SIG-M5 (cell line): ENCODE measurements at regions not wholly inside any gene's neighbourhood (a gene's known extent, or its start where the extent isn't known, plus 50 kb on each side); places are given as distances from the start of the nearest gene placed in this dataset.
"Not testable (repeated sequence)": the region's sequence is repeated elsewhere in the genome, so short reads cannot be mapped to it uniquely, and the experiment has no call there.

Source experiments
- DNase-seq: peaks from one replicate; lab custom pipeline; 2025; lab: John Stamatoyannopoulos, UW

DNA sequence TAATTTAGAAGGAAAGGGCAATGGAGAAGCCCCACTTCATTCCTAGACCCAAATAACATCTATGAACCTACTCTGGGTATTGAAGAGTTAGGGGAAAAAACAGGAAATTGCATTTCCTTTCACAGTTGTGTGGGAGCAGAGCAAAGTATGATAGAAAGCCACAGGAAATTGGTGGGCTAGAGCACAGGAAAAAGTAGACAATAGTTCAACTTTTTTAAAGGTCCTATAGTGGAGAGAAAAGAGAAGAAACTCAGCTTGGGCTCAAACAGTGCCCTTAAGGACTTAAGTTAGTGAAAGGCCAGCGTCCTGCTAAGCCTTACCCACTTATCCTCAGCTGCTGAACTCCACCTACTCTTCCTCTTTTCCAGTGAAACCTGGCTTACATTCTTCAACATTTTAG is 258.1 kb downstream of the DPY19L2 start:
- no peak for DNase-seq

DNA sequence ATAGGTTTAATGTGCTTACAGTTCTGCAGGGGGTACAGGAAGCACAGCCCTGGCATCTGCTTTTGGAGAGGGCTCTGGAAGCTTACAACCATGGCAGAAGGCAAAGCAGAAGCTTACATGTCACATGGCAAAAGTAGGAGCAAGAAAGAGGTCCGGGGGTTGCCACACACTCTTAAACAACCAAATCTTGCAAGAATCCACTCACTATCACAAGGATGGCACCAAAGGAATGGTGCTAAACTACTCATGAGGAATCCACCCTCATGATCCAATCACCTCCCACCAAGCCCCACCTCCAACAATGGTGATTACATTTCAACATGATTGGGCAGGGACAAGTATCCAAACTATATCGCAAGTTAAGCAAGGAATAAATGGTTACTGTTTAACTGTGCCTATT is 255.8 kb upstream of the AVPR1A start:
- no peak for DNase-seq

DNA sequence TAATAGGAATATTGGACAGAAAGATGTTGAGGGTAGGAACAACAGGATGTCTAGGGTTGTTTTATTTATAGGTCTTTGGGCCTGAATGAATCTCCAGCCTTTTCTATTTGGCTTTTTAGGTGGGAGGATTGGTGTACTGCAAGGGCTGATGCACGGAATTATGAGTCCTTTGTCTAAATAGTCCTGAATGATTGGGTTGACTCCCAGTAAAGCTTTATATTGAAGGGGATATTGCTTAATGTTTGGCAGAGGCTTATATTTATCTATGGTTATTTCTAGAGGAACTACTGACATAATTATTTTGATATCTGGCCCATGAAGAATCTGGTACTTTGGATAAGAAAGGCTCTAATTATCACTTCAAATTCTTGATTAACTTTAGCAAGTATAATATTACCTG is 253.6 kb upstream of the AVPR1A start:
- DNase-seq = no peak

DNA sequence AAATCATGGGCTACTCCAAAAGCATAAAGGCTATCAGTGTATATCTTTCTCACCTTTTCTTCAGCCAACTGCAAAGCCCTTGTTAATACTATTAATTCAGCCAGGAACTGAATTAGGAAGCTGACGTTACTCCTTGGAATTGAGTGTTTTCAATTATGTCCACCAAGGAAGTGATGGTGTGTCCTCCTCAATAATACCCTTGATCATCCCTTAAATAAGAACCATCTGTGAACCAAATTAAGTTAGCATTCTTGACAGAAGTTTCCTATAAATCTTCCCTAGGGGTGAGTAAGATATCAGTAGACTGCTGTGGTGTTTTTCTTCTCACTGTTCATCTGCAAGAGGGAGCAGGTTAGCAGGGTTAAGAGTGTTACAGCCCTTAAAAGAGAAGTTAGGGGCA is 252.3 kb upstream of the AVPR1A start:
- DNase-seq = no peak

DNA sequence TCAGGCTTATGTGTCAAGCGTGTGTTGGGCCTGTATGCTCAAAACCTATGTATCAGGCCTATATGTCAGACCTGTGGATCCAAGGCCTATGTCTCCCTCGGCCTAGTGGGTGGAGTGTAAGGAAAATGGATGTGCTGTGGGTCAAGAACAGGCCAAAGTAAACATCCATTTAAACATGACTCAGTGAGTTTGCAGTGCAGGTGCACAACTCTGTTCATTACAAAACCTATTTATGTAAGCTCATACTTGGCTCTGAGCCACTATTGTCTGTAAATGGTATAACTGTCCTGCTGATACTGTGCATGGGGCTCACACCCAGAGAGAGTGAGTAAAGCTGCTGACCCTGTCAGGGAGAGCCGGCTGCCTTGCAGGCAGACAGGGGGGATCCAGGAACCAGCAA is 249.7 kb upstream of the AVPR1A start:
- no peak for DNase-seq

DNA sequence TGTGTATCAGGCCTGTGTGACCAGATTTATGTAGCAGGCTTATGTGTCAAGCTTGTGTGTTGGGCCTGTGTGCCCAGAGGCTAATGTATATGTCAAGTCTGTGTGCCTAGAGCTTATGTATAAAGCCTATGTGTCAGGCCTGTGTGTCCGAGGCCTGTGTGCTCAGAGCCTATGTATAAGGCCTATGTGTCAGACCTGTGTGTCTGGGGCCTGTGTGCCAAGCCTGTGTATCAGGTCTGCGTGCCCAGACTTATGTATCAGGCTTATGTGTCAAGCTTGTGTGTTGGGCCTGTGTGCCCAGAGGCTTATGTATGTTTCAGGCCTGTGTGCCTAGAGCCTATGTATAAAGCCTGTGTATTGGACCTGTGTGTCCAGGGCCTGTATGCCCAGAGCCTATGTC is 249.3 kb upstream of the AVPR1A start:
- DNase-seq = no peak

DNA sequence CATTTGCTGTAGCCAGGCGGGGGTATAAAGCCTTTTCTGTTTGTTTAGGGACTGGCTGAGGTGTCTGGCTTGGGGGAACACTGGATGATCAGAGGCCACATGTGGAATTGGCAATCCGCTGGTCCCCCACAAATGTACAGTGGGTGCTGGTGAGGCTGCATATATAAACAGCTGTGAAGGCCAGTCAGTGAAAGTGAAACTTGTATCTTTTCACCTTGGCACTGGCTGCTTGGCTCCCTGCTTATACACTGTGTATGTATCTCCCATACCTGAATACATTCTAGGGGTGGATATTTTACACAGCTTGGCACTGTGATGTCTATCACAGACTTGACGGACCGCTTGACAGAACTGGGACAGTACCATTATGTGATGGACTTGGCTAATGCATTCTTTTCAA is 246.8 kb upstream of the AVPR1A start:
- no peak for DNase-seq

DNA sequence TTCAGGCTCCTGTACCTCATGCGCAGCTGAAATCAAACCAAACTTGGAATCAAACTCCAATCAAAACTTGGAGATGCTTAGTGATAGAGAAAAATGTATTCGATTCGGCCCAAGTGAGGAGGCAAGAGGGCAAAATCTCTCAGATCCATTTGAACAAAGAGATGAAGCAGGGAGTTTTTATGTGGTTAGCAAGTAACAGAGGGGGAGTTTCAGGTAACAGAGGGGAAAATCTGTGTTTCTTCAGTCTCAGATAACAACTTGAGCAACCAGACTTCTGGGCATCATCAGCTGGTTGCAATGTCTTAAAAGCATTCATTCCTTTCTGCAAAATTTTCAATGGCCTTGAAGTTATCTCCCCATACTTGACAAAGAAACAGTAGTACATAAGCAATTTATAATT is 245.1 kb upstream of the AVPR1A start:
- no peak for DNase-seq

DNA sequence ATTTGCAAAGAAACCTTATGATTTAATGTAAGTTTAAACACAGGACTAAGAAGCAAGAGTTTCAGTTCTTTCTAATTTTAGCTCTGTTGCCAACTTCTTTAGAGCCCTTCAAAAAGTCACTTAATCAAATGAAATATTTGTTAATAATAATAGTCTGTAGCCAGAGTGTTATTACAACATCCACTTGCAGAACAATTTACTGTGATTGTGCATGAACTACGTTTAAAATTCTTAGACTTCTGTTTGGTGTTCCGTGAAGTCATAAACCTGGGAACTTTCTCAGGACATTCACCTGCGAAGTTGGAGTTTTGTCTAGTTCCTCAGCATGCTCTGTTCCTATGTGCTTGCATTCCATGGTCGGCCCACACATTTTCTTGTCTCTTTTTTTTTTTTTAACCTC is 244.0 kb upstream of the AVPR1A start:
- DNase-seq = no peak

DNA sequence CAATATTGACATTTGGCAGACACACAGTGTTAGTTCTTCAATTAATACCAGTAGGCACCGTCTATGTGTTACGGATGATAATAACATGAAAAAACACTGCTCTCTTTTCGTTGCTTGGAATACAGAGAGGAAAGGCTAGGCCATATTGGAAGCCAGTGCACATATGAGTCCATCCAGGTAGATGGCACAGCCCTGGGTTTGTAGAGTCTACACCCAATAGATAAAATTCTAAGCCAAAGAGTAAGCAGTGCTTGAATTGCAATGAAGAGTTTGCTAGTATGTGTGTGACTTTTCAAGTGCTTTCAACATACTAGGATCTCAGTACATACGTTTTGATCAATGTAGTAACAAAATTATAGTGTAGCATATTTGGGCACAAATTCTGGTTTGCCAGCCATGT is 243.3 kb upstream of the AVPR1A start:
- DNase-seq = no peak

DNA sequence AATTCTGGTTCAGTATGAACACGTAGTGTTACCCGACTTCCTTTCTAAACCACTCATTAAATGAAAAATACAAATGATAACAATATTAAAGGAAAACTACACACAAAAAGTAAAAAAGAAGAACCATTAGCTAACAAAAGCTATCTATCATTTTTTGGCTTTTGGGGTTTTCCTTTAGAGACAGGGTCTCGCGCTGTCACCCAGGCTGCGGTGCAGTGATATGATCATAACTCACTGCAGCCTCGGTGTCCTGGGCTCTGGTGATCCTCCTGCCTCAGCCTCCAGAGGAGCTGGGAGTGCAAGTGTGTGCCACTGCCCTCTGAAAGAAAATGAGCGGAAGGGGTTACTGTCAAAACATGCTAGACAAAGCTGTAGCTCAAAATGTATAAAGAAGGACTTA is 238.2 kb upstream of the AVPR1A start:
- DNase-seq = no peak

DNA sequence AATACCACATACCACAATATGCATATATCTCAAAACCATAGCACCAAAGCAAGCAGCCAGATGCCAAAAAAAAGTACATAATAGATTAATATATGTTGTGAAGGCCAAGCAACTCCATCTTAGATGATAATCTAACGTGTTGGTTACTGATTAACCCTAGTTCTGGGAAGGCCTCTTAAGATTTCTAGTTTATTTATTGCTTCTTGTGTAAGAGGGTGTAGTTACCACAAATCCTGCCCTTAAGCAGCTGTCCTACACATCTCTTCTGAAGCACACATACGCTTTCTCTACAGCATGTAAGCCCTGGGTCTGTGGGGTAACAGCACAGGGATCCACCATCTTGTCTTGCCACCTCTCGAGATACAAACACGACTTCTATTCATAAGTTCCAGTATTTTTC is 236.8 kb upstream of the AVPR1A start:
- no peak for DNase-seq

DNA sequence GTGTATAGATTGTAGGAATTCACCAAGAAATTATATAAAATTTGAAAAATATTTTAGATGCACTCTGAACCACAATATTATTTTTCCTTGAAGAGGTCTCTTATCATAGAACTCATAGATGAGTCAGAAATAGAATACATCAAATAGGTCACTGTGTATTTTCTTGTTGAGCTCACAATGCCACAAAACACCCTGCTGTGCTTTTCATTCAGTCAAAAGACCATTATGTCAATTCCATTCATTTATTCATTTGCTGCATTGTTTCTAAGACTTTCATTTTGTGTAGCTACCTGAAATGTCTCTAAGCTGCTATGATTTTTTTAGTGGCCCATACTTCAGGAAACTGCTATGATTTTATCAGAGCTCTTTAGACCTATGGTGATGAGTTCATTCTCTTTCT is 231.9 kb upstream of the AVPR1A start:
- DNase-seq = no peak

DNA sequence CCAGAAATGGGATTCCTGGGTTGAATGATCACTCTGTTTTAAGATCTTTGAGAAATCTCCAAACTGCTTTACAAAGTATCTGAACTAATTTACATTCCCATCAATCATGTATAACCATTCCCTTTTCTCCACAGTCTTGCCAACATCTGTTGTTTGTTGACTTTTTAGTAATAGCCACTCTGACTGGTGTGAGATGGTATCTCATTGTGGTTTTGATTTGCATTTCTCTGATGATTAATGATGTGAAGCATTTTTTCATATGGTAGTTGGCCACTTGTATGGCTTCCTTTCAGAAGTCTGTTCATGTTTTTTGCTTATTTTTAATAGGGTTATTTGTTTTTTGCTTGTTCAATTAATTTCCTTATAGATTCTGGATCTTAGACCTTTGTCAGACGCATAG is 211.8 kb upstream of the AVPR1A start:
- no peak for DNase-seq

DNA sequence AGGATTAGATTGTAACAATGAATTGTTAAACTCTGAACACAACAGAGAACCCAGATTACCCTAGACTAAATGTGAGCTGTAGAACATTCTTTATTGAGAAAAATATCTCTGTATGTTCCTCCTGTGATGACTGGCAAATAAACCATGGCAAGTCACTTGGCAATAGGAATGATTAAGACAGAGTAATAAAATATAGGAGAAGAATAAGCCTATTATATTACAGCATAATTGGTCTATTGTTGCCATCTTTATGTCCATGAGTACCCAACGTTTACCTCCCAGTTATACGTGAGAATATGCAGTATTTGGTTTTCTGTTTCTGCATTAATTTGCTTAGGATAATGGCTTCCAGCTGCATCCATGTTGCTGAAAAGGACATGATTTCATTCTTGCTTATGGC is 211.2 kb upstream of the AVPR1A start:
- no peak for DNase-seq

DNA sequence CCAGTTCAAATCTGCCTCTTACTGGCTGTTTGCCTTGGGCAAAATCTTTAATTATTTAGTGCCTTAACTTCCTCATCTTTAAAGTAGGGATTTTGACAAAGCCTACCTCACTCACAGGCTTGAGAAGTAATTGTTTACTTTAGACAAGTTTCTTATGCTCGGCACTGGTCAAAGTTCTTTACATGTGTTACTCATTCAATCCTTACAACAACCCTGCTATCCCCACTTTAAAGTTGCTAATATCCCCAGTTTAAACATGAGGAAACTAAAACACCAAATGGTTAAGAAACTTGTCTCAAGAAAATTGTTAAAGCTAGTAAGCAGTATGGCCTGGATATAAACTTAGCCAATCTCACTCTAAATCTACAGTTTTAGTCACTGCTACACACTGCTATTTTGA is 204.0 kb upstream of the AVPR1A start:
- no peak for DNase-seq

DNA sequence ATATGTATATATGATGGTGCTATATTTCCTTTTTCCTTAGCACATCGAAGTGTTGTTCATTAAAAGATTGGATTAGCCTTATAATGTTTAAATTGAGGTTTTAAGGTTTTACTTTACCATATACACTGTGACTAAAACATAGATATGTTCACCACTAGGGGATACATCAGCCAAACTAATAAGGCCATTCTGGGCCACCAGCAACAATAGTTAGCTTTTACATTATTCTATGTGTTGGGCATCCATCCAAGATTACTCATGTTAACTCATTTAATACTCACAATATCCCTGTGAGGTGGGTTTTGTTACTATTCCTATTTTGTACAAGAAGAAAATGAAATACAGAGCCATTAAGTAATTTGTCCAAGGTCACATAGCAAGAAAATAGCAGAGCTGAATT is 202.6 kb upstream of the AVPR1A start:
- DNase-seq = no peak

DNA sequence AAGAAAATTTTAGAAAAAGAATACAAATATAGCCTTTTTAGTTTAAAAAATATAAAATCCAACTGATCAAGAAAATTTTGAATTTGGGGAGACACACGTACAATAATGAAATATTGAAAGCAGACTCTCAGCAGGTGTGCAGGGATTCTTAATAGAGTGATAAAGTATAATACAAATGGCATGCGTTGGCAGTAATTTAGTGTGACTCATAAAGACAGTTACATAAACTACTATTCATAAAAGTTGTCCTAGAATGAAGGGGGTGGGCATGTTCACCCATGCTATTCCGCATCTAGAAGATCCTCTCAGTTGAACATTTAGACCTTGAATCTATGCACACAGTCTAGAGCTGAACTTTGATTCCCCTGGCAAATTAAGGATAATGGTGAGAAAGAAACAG is 200.4 kb upstream of the AVPR1A start:
- DNase-seq = no peak

DNA sequence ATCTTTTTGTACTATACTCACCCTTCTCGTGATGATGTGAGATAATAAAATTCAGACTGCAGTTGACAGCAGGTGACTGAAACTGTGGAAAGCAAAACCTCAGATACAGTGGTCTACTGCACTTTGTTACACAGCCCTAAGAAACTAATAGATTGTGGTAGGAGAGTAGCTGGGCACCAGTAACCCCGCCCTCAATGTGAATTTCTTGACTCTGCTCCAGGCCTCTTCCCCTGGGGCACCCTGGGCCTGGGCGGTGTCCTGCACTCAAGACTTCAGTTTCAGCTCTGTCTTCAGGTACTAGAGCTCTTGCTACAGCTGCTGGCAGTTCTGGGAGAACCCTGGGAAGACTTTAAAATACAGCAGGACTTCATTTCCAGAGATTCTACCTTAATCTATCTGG is 197.6 kb upstream of the AVPR1A start:
- DNase-seq = no peak

DNA sequence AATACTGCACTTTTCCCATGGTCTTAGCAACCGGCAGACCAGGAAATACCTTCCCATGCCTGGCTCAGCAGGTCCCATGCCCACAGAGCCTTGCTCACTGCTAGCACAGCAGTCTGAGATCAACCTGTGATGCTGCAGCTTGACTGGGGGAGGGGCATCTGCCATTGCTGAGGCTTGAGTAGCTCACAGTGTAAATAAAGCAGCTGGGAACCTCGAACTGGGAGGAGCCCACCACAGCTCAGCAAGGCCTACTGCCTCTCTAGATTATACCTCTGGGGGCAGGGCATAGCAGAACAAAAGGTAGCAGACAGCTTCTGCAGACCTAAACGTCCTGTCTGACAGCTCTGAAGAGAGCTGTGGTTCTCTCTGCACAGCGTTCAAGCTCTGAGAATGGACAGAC is 186.2 kb upstream of the AVPR1A start:
- DNase-seq = not testable (repeated sequence)

DNA sequence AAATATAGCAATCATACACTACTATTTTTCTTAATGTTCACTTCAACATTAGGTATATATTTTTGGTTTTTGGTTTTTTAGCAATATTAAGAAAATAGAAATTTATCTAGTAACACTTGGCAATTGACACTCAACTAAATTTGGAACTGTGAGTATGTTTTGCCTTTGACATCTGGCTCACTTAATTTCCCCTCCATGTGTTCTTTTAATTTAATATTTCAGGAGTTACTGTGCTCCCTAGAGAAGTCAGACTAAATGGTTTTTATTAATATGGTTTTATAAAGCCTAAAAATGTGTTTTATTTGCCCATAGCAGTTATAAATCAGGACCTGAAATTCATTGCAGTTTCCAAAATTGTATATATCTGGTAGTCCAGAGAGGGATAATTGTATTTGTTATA is 175.3 kb upstream of the AVPR1A start:
- DNase-seq = no peak

DNA sequence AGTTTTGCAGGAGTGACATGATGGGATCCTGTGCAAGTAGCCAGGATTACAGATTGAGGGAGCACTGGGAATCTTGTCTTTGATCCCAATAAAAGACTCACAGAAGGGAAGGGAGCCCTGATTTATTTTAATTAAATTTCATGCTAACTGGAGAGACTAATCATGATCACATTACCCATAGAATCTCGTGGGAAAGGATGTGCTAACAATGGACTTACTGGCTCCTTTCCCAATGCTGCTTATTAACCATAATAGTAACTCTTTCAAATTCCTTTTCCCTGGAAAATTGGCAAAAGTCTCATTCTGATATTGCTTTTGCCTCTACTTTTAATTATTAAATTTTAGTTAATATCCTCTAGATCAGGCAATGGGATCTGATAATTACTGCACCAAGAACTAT is 174.8 kb upstream of the AVPR1A start:
- no peak for DNase-seq

DNA sequence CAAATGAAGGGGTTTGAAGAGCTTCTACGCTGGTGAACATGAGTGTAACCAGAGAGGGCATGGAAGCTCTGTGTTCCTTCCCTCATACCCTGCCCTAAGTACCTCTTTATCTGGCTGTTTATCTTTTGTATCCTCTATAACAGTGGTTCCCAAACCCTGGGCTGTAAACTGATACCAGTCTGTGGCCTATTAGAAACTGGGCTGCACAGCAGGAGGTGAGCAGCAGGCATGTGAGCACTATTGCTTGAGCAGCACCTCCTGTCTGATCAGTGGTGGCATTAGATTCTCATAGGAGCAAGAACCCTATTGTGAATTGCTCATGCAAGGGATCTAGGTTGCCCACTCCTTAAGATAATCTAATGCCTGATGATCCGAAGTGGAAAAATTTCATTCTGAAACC is 172.9 kb upstream of the AVPR1A start:
- no peak for DNase-seq

DNA sequence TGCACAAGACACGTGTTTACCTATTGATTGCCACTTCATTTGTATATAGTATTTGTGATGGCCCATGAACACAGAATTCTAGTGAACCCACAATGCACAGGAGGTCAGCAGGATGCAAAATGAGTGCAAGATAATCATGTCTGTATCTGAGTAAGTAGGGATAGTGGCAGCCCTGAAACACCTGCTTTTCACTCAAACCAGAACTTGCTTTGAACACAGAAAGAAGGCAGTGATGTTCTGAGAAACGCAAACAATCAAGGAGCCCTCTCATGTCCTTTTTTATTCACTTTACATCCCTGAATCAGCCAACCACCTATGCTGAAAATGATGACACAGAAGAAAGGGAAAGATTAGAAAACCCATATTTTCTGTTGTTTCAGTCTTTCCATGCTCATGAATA is 170.4 kb upstream of the AVPR1A start:
- no peak for DNase-seq

DNA sequence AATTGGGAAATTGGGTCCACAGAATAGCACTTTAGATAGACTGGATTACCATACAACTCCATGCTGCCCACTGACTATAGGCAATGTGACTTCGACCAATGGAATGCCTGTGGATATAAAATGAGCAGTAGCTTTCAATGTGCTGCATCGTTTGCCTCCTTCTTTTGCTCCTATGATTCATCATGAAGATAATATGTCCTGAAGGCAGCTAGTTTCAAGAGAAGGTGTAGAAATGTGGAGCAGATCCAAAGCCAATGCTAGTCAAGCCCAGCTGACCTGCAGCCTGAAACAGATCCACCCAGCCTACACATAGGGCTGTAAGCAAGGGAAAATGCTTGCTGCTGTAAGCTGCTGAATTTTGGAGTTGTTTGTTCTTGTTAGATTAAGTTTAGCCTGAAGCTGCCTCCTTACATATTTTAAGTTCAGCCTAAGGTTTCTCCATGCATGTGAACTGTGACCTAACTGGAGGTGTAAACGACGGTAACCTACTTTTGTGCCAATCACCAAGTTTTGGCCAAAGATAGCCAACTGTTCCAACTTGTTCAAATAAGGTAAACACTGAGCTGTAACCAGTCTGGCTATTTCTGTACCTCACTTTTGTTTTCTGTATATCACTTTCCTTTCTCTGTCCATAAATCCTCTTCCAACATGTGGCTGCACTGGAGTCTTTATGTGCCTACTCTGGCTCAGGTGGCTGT is 169.1 kb upstream of the AVPR1A start:
- no peak for DNase-seq
